ENCODE measurements at regions not wholly inside any gene's neighbourhood (a gene's known extent, or its start where the extent isn't known, plus 50 kb on each side); places are given as distances from the start of the nearest gene placed in this dataset.
"Not testable (repeated sequence)": the region's sequence is repeated elsewhere in the genome, so short reads cannot be mapped to it uniquely, and the experiment has no call there.

DNA sequence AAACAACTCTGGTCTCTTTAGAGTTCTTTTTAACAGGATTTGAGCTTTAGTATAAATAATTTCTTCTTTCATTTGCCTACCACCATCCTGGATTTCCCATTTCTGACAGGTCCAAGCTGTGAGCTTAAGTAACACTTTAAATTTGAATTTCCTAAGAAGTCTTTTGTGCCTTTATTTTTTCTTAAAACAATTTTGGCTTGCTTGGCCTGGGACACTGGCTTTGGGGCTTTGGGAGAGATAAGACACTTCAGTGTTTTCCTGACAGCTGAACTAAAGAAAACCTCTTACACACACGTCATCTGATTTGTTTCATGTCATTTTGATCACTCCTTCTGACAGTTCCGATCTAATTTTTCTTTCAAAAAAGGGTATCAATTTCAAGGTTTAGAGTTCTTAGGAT is 121.3 kb upstream of the BMPER start:
- DNase-seq (ENCODE audit: low spot score), result no peak

DNA sequence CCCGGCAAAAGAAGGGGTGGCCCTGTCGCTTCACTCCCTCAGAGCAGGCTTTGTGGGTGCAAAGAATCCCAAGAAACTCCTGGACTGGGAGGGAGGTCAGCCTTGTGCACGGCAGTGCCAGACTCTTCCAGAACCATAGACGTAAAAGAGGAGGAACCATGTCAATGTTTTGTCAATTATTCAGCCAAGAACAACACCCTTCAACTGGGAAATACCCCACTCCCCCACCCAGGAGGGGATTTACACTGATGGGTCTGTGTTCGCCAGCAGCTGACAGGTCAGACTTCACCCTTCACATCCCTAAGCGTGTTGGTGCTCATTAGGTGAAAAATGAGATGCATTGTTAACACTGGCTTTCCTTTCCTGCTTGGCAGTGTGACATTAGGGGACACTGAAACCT is 116.8 kb upstream of the BMPER start:
- no peak for DNase-seq (ENCODE audit: low spot score)

DNA sequence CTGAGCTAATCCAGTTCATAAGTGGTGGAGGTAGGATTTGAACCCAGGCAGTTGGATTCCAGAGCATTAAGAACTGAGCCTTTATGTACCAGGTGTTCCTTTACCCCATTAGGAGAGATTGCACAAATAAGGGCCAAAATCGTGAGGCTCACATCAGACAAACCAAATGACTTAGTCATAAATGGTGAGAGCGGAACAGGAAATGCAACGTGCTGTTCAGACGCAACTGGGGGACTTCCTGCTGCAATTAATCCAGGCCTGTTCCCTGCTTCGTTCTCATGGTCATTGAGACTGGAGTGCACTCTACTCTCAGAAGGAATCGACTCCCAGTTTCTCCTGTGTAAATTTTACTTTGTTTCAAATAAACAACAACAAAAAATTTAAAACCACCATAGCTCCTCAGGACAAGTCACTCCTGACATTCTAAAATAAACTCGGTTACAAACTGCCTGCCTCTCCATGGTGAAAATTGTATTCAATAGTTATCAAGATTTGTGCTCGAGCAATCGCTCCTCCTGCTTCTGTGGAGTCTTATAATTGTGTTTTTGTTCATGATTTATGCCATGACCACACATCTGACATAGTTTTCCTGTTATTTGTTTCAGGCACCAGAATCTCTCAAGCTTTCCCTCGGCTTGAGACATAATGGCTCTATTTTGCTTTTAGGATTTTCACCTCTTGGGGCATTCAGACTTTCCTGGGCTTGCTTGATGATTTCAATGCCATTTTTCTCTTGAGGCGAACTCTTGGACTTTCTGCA is 115.3 kb upstream of the BMPER start:
- peak; percentile 44 for DNase-seq (ENCODE audit: low spot score)

DNA sequence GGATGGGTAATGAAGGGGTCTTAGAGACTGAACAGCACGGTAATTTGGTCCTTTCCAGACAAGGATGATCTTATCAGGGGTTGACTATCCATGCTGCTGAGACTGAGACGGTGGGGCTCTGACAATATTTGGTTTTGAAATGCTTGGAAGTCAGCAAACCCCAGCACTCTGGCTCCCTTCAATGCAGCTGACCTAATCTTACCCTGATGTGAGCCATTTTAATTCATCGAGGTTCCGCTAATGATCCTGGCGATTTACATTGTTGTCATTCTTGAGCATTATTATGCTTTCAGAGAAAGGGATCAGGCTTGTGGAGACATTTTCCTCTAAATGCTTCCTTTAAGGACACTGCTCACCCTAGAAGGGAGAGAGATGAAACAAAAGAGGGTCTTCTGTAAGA is 114.6 kb upstream of the BMPER start:
- no peak for DNase-seq (ENCODE audit: low spot score)

DNA sequence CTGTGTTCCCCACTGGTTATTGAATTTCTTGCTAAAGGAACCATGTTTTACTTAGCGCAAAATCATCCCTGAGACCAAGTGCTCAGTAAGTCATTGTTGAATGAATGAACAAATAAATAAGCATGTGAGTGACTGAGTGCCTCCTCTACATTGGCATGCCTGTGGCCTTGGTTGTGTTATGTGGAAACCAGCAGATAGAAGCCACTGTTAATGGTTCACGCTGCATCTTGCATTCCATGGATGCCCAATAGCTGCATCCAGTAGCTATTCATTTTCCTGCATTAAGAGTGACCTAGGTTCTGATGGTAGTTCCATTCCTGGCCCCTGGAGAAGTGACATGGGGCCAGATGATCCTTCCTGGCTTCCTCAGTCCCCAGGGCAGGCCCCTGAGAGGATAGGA is 113.3 kb upstream of the BMPER start:
- no peak for DNase-seq (ENCODE audit: low spot score)

DNA sequence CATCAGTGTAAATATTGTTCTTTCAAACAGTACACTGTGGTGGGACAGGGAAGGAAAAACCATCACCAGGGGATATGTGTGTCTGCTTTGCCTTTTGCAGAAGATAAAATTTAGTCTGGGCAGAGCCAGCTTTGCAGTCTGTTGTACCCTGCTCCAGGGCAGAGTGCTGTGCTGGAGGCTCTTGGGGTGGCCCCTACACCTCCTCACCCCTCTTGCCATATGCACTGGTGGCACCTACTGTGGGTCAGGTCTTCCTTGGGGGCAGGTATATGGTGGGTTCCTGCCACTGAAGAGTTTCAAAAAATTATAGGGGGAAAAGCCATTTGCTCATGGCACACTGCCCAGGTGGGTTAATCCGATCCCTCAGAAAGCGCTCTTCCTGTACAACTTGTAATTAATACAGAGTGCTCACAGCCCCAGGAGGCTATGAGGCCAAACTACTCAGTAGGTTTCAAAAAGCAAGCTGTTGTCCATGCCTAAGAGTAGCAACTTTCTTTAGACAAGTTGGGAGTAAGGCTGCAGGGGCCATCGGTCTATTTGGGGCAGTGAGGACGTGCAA is 112.7 kb upstream of the BMPER start:
- DNase-seq (ENCODE audit: low spot score), result no peak

DNA sequence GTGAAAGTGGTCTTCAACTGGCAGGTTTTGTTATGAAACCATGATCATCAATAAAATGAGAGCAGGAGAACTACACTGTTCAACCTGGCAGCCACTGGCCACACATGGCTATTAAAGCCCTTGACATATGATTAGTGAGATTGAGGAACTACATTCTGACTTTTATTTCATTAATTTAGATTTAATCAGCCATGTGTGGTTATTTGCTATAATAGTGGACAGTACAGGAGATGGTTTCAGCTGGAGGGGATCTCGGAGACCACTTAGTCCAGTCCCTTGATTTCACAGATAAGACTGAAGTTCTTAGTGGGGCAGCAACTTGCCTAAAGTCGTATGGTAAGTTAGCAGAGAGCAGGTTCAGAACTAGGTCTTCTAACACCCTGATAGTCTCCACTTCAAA is 111.7 kb upstream of the BMPER start:
- DNase-seq (ENCODE audit: low spot score), result no peak

DNA sequence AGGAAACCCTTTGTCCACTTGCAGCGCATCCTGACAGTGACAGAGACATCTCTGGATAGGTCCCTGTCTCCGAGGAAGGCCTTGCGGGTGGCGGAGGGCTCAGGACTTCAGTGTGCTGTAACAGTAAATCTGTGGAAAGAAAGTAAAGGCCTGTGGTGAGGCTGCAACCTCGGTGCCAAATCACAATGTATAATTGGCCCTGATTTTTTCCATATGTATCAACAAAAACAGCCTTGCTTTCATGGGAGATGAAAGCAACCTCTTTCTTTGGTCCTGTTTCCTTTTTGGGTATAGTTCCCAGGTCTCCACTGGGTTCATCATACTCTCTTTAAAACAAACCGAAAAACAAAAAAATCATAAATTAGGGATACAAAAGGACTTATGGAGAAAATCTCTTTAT is 110.9 kb upstream of the BMPER start:
- DNase-seq (ENCODE audit: low spot score), result no peak

DNA sequence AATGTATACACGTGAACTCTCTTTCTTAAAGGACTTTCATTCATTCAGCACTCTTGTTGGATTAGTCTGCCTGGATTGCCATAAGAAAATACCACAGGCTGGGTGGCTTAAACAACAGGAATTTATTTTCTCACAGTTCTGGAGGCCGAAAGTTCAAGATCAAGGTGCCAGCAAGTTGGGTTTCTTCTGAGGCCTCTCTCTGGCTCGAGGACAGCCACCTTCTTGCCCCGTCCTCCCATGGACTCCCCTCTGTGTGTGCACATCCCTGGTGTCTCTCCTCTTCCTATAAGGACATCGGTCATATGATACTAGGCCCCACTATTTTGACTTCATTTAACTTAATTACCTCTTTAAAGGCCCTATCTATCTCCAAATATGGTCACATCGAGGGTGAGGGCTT is 110.4 kb upstream of the BMPER start:
- no peak for DNase-seq (ENCODE audit: low spot score)

DNA sequence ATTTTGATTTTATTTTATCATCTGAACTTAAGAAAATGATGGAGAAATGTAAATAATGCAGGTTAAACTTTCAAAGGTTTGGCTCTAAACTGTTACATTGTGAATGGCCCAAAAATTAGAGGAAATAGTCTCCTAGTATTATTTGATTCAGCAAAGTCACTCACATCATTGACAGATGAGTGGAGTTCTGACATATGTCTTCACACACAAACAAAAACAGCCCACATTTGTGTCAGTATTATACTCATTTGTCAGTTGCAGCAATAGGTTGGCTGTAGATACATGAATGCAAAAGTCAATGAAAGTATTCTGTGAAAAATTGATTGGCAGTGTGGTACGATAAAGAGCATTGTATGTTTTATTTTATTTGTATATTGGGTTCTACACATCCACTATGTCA is 108.8 kb upstream of the BMPER start:
- DNase-seq (ENCODE audit: low spot score), result no peak

DNA sequence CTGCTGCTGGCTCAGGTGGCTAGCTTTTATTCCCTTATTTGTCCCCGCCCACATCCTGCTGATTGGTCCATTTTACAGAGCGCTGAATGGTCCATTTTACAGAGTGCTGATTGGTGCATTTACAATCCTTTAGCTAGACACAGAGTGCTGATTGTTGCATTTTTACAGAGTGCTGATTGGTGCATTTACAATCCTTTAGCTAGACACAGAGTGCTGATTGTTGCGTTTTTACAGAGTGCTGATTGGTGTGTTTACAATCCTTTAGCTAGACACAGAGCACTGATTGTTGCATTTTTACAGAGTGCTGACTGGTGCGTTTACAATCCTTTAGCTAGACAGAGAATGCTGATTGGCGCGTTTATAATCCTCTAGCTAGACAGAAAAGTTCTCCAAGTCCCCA is 107.8 kb upstream of the BMPER start:
- not testable (repeated sequence) for DNase-seq (ENCODE audit: low spot score)

DNA sequence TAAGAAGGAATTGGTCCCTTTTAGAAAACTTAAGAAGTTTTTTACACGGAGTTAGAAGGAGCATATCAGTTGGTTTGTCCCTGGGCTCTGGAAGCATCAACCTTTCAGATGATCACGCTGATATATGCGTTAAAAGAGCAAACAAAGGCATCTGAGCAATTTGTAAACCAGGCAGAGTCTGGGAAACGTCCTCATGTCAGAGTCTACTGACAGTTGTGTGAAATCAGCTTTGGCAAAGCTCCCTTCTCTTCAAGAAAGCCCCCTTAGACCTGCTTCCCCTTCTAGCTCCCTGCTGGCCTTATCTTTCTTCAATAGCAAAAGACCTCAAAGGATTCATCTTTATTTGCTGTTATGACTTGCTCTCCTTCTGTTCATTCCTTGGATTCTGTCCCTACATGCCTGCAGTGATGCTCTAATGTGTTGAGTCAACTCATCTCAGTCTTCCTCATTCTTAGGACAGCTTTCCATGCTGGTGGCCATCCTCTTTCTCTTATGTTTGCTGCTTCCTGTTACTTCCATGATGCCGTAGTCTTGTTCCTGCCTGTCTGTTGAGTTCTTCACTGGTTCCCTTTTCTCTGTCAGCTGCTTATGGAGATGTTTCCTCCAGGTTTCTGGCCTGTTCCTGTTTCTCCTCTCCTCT is 106.5 kb upstream of the BMPER start:
- DNase-seq (ENCODE audit: low spot score), result no peak

DNA sequence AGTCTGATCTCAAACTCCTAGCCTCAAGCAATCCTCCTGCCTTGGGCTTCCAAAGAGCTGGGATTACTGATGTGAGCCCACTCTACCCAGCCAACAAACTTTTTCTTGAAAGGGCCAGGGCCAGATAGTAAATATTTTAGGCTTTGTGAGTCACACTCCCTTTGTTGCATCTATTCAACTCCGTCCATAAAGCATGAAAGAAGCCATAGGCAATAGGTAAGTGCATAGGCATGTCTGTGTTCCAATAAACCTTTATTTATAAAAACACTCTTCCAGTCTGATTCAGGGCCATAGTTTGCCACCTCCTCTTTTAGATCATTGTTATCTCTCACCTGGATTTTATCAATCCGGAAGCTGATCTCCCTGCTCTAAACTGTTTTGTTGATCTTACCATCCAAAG is 105.6 kb upstream of the BMPER start:
- DNase-seq (ENCODE audit: low spot score), result no peak

DNA sequence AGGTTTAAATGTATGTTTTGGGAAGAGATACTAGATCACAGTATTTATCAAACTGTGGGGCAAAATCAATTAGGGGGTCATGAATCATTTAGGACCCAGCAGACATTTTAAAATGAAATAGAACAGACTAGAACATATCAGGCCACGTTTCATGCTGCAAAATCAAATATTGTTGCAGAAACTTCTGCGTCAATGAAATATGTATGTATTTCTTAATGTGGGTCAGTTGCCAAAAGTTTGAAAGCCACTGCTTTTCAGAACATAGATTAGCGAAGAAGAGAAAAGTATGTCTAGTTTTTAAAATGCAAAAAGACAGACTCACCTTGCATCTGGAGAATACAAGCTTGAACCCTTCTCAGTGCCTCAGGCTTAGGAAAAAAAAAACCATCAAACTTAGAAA is 102.7 kb upstream of the BMPER start:
- DNase-seq (ENCODE audit: low spot score), result no peak

DNA sequence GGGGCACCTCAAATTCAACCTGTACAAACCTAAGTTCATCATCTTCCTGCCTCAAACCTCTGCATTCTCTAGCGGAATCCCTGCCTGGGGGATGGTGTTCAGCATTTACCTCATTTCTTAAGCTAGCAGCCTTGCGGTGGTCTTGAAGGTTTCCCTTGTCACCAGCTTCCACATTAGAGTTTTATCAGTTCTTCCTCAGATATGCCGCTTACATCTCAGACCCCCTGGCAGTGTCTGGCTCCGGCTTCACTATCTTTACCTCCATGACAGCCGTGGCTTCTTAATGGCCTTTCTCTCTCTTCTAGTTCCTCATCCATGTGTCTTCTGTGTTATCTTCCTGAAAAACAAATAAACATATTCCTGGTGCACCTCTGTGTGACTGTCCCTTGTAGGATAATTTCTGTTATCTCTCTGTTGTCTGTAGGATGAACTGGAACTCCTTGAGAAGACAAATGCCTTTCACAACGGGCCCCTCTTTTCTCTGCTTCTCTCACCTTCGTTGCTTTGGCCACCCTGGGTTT is 101.1 kb upstream of the BMPER start:
- no peak for DNase-seq (ENCODE audit: low spot score)

DNA sequence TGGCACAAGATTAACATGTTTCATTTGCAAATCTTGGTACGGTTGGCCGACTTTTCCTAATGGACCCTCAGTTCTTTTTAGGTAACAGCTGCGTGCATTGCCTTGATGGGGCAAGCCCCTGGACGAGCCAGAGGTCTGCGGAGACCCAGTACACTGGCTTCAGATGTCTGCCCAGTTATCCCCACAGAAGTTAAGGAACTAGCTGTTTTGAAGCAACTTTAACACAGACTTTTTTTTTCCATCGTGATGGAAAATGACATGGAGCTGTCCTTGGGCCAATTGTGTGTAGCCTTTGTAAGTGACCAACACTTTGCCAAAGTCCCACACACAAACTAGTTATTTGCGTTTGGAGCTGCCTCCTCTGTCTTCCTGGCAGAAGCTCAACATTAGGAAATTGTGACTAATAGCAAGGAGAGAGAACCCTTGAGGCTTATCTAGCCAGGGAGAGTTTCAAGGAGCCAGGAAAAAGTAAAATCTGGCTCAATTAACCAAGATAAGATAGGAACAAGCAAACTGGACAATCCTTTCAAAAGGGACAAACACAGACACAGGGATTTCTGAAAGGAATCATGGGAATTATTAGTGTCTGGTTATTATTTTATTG is 99.6 kb upstream of the BMPER start:
- no peak for DNase-seq (ENCODE audit: low spot score)

DNA sequence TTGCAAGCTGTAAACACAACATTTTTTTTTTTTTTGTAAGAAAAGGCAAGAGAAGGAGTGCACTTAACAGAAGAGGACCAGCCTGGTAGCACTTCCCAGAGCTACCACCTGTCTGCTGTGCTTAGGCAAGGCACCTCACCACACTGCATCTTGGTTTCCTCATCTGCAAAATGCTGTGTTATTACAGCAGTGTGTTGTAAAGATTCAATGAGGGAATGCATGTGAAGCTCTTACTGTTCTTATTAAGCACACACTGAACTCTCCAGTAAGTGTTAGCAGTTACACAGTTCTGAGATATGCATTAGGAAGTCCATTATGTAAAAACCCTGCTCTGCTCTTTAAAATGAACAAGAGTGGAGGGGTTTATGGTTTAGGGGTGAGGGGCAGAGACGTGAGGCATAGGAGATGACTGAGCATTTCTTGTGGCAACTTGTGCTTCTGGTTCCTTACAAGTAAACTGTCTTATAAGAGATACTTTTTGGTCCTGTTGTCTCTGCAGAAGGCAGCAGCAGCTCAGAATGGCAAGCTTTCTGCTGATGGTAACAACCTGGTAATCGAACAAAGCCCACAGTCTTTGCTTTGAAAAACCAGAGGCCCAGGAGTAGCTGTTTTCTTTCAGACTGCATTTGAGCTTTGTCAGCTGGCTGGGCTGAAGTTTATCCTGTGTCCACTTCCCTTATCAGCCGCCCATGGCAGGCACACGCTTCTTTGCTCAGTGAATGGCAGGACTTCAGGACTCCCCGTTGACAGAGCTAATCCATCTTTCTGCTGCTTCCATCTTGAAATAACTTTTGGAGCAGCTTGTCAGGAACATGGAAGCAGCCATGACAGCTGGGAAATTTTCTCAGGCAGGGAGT is 98.8 kb upstream of the BMPER start:
- DNase-seq (ENCODE audit: low spot score), result no peak

DNA sequence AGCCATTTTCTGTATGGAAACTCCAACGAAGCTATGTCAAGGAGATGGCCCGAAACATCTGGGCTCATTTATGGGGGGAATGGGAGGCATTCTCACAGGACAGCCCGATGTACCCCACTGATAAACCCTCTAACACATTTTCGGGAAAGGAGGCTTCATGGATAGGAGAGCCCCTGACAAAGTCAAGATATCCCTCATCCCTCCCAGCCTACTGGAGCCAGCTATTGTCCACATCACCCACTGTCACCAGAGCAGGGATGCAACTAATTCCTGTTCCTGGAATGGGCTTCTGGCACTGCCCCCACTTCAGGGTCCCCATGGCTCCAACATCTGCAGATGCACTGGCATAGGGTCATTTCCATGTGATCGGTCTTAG is 98.2 kb upstream of the BMPER start:
- DNase-seq (ENCODE audit: low spot score), result no peak

DNA sequence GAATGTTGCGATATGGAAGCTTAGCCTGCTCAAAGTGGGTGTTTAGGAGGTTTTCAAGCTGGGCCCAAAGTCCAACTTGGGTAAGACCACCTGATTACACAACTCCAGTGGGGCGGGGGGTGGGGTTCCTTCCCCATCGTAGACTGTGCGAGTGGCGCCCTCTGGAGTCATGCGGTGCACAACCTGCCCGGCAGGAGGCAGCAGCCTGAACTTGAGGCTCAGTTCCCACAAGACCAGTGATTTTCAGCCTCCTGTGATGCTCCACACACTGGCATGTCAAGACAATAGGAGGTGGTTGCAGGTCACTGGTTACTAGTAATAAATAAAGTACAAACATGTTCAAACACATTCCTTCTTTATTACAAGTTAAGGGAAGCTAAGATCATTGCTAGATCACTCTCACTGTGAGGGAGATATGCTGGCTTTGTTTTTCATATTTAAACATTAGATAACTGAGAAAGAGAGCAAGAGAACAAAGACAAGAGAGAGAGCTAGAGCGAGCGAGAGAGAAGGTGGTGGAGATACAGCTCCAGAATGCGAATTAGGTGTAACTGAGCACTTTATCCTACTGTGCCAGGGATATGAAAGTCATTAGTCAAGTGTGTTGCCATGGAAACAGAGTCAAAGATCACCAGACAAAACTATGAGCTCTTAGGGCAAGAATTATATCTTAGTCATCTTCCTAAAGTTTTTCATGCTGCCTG is 97.4 kb upstream of the BMPER start:
- no peak for DNase-seq (ENCODE audit: low spot score)

DNA sequence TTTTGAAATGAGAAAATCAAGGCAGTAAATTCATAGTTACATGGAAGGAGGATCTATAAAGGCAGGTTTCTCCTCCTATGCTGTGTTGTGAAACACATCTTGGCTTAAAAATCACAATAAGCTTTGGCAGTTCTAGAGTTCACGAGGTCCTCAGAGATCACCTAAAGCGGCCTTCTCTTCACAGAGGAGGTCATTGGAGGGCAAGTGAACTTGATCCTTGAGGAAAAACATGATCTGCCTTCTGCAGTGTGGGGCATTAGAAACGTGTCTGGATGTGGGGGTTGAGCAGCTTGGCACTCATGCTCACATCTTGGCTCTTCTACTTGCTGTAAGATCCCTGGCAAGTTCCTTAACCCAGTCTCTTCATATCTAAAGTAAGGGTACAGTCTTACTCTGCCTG is 96.1 kb upstream of the BMPER start:
- no peak for DNase-seq (ENCODE audit: low spot score)

DNA sequence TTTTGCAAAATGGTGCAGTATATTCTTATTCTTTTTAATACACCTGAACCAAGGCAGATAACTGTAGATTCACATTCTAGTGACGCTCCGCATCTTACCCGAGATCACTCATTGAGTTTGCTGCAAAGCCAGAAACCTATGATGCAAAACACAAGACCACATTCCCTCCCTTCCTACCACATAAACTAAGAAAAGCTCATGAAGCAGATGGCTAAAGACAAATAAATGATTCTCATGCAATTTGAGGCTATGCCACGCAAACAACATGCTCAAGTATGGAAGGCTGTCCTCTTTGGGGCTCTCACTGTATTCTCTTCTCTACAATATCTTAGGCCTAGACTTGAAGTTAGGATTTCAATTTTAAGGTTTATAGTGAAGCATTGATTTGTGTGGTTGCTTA is 95.0 kb upstream of the BMPER start:
- DNase-seq (ENCODE audit: low spot score), result no peak

DNA sequence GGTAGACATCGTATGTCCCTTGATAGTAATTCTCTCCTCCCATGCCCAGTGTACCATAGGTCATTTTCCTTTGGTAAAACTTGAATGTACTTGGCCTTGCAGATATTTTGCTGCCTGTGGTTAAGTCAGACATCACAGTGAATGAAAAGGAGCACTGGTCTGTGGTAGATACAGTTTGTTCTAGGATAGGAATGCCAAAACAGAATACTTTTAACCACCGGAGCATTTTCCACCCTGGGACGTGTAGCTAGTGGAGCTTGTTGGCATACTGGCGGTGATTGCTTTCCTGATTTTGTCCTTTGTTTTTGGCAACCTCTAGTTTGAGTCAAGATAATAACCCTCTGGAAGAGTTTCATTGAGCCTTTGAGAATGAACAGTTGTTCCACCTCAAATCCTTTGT is 92.0 kb upstream of the BMPER start:
- DNase-seq (ENCODE audit: low spot score), result no peak
